ENCODE measurements at regions not wholly inside any gene's neighbourhood (a gene's known extent, or its start where the extent isn't known, plus 50 kb on each side); places are given as distances from the start of the nearest gene placed in this dataset.
A peak's percentile ranks its signal among the peaks of the same experiment; 100 is the strongest.

DNA sequence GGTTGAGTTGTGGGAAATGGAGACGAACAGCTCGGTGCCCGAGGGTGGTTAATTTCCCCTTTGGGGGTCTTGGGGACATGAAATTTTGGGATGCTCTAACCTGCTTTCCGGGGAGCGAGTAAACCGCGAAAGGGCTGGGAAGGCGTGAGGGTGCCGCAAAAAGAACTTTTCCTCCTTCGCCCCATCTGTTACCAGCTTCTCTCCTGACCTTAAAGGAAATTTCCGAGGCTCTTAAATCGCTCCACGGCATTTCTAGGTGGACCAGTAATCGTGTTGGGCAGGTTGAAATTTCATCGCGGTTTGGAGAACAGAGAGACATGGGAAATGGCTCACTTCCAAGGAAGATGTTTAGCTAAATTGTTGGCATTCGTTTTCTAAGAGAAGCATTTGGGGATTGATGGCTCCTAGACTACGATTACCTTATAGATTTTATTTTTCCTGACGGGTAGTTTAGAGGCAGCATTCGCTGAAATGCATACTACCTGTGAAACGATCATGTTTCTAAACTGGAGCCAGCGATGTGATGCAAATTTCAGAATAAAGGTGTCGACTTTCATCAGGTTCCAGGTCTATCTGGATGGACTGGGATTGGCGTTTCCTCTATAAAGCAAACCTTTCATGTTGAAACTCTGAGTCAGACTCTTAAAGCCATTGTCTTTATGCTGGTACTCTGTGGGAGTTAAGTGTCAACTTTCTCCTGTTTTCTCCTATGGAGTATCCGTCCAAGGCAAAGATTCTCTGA lies 414.5 kb downstream of the PCNX1 start:
- Mint-ChIP-seq H3K4me3 (peak overlapping the region; percentile 86 to 97 (median 92)), H3K27me3 (peaks cover 4% of the 10 kb centered on the region), H3K36me3 (no peaks in the 10 kb centered on the region), H3K9me3 (no peaks in the 10 kb centered on the region), H3K4me1 (peaks cover 43 to 56% (median 50%) of the 10 kb centered on the region in 4 donors), H3K27ac (peak overlapping the region; percentile 93)
- Histone ChIP-seq H3K4me1 (ENCODE audit: control insufficient read depth, insufficient read depth, low read length, poor library complexity, severe bottlenecking) (peaks cover 54% of the 10 kb centered on the region), H3K36me3 (ENCODE audit: control insufficient read depth, insufficient read depth, low read length) (no peaks in the 10 kb centered on the region), H3K9me3 (ENCODE audit: control insufficient read depth in 2 of 2, low read length in 2 of 2) (no peaks in the 10 kb centered on the region), H3K27ac (ENCODE audit: insufficient read depth, low read length, poor library complexity, severe bottlenecking) (peak overlapping the region; percentile 95), H3K4me3 (ENCODE audit: low read depth, low read length) (peak overlapping the region; percentile 88), H3K27me3 (ENCODE audit: control insufficient read depth, insufficient read depth, low read length) (no peaks in the 10 kb centered on the region)
- ATAC-seq (ENCODE audit: low read depth in 2 of 2) (no peak), DNase-seq (no peak)

DNA sequence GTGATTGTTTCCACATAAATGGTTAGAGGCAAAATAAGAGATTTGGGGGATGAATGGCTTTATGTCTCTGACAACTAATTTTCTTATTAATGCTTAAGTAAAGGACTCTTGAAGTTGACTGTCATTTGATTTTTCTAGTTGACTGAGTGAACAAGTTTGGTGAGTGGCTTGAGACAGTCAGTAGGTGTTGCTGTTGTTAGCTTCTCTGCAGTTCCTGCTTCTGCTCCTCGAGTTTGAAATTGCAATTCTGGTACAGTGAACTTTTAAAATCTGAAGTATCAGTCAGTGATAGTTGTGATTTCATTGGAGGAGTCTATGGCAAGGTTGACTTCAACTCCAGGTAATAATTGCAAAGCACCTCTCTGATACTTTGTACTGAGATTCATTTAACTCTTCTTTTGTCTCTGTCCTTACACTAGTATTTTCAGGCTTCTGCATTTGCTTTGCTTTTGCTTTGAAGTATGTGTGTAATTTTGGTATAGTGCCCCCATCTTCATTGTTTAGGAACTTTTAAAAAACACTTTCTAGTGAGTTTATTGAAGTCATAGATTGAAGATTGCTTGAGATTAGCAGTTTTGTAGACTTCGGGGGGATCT lies 415.5 kb downstream of the PCNX1 start:
- Mint-ChIP-seq H3K27ac (peak overlapping the region; percentile 3 to 82 (median 11)), H3K4me1 (peaks cover 46 to 61% (median 52%) of the 10 kb centered on the region in 4 donors), H3K36me3 (no peaks in the 10 kb centered on the region), H3K27me3 (peaks cover 4% of the 10 kb centered on the region), H3K9me3 (no peaks in the 10 kb centered on the region), H3K4me3 (peak overlapping the region; percentile 86 to 97 (median 92))
- DNase-seq (peak in 2 of 3 donors; percentile 60 to 79), ATAC-seq (ENCODE audit: low read depth in 2 of 2) (peak in 1 of 2 donors; percentile 12)
- Histone ChIP-seq H3K9me3 (ENCODE audit: control insufficient read depth in 2 of 2, low read length in 2 of 2) (no peaks in the 10 kb centered on the region), H3K4me3 (ENCODE audit: low read depth, low read length) (peak overlapping the region; percentile 88), H3K36me3 (ENCODE audit: control insufficient read depth, insufficient read depth, low read length) (no peaks in the 10 kb centered on the region), H3K27me3 (ENCODE audit: control insufficient read depth, insufficient read depth, low read length) (no peaks in the 10 kb centered on the region), H3K27ac (ENCODE audit: insufficient read depth, low read length, poor library complexity, severe bottlenecking) (no peak overlapping the region), H3K4me1 (ENCODE audit: control insufficient read depth, insufficient read depth, low read length, poor library complexity, severe bottlenecking) (peaks cover 58% of the 10 kb centered on the region)

DNA sequence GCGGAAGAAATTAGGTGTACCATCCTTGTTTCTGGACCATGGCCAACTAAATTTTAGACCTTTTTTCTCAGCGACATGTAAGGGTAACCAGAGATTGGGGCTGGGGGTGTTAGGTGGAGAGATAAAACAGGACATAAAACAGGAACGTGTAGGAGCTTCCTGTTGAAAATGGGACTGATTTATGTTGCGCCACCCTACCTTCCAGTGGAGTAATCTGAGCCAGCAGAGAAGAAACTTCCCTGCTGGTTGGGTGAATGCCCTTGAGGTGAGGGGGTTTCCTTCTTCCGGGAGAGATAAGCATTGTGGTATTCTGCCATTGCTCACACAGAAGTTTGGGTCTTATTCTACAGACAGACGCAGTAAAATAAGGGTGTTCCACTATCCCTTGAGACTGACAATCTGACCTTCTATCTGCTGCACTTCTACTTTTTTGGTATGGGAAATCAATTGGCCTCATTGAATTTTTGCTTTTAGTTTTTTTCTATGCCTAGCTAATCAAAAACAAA lies 417.6 kb downstream of the PCNX1 start:
- ATAC-seq (ENCODE audit: low read depth in 2 of 2) (no peak), DNase-seq (peak; percentile 25 to 41 (median 30))
- no peaks in the 10 kb centered on the region for H3K36me3 ChIP-seq (ENCODE audit: control insufficient read depth, insufficient read depth, low read length)
- peaks cover 55% of the 10 kb centered on the region for H3K4me1 ChIP-seq (ENCODE audit: control insufficient read depth, insufficient read depth, low read length, poor library complexity, severe bottlenecking)
- no peaks in the 10 kb centered on the region for H3K9me3 ChIP-seq (ENCODE audit: control insufficient read depth in 2 of 2, low read length in 2 of 2)
- no peaks in the 10 kb centered on the region for H3K27me3 ChIP-seq (ENCODE audit: control insufficient read depth, insufficient read depth, low read length)
- peaks cover 55 to 69% (median 62%) of the 10 kb centered on the region in 4 donors for H3K4me1 Mint-ChIP-seq
- no peak overlapping the region for H3K27ac ChIP-seq (ENCODE audit: insufficient read depth, low read length, poor library complexity, severe bottlenecking)
- H3K9me3 Mint-ChIP-seq: no peaks in the 10 kb centered on the region
- peak overlapping the region in 3 of 4 donors; percentile 40 to 67 (median 48) for H3K4me3 Mint-ChIP-seq
- peak overlapping the region; percentile 54 to 68 (median 64) for H3K27ac Mint-ChIP-seq
- H3K4me3 ChIP-seq (ENCODE audit: low read depth, low read length): peak overlapping the region; percentile 61
- peaks cover 4% of the 10 kb centered on the region for H3K36me3 Mint-ChIP-seq
- peaks cover 4% of the 10 kb centered on the region for H3K27me3 Mint-ChIP-seq

DNA sequence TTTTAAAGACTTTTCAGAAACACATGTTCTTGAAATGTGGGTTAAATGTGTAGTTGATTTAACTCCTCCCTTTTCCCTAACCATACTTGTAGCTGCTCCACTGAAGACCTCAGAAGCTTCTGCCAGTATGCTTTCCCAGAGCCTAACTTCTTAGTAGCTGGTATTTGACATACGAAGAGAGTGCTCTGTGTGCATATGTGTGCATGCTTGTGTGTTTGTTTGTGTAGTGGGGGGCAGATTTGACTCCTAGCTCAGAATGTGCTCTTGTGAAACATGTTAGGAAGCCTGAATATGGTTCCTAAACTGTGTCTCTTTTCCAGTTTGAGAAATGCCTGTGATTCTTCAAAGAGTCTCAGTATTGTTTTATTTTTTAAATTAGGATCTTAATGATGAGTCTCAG lies 420.4 kb downstream of the PCNX1 start:
- Mint-ChIP-seq H3K27ac (peak overlapping the region in 2 of 3 donors; percentile 25 to 91), H3K27me3 (no peaks in the 10 kb centered on the region), H3K4me1 (peaks cover 52 to 69% (median 65%) of the 10 kb centered on the region in 4 donors), H3K4me3 (no peak overlapping the region), H3K36me3 (peaks cover 16% of the 10 kb centered on the region), H3K9me3 (no peaks in the 10 kb centered on the region)
- Histone ChIP-seq H3K36me3 (ENCODE audit: control insufficient read depth, insufficient read depth, low read length) (no peaks in the 10 kb centered on the region), H3K27me3 (ENCODE audit: control insufficient read depth, insufficient read depth, low read length) (no peaks in the 10 kb centered on the region), H3K27ac (ENCODE audit: insufficient read depth, low read length, poor library complexity, severe bottlenecking) (no peak overlapping the region), H3K4me3 (ENCODE audit: low read depth, low read length) (no peak overlapping the region), H3K9me3 (ENCODE audit: control insufficient read depth in 2 of 2, low read length in 2 of 2) (no peaks in the 10 kb centered on the region), H3K4me1 (ENCODE audit: control insufficient read depth, insufficient read depth, low read length, poor library complexity, severe bottlenecking) (peaks cover 45% of the 10 kb centered on the region)
- ATAC-seq (ENCODE audit: low read depth in 2 of 2): no peak
- DNase-seq: no peak

- Histone ChIP-seq H3K9me3 (ENCODE audit: control insufficient read depth in 2 of 2, low read length in 2 of 2) (no peaks in the 10 kb centered on the region), H3K4me1 (ENCODE audit: control insufficient read depth, insufficient read depth, low read length, poor library complexity, severe bottlenecking) (peaks cover 40% of the 10 kb centered on the region), H3K4me3 (ENCODE audit: low read depth, low read length) (no peak overlapping the region), H3K27ac (ENCODE audit: insufficient read depth, low read length, poor library complexity, severe bottlenecking) (no peak overlapping the region), H3K27me3 (ENCODE audit: control insufficient read depth, insufficient read depth, low read length) (no peaks in the 10 kb centered on the region), H3K36me3 (ENCODE audit: control insufficient read depth, insufficient read depth, low read length) (no peaks in the 10 kb centered on the region)
- Mint-ChIP-seq H3K27ac (peak overlapping the region in 2 of 3 donors; percentile 25 to 91), H3K4me1 (peaks cover 47 to 64% (median 62%) of the 10 kb centered on the region in 4 donors), H3K27me3 (no peaks in the 10 kb centered on the region), H3K36me3 (peaks cover 16% of the 10 kb centered on the region), H3K9me3 (no peaks in the 10 kb centered on the region), H3K4me3 (no peak overlapping the region)
- ATAC-seq (ENCODE audit: low read depth in 2 of 2): no peak
- DNase-seq: peak in 1 of 3 donors; percentile 30
These were observed 420.9 kb downstream of the PCNX1 start for GRCh38 chr14:71328183-71328582.

DNA sequence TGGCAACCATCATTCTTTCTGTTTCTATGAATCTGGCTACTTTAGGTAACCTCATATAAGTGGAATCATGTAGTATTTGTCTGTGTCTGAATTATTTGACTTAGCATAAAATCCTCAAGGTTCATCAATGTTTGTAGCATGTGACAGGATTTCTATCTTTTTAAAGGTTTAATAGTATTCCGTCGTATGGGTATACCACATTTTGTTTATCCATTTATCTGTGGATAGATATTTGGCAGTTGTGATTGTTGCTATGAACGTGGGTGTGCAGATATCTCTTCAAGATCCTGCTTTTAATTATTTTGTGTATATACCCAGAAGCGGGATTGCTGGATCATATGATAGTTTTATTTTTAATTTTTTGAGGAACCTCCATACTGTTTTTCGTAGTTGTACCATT lies 421.7 kb downstream of the PCNX1 start:
- ATAC-seq (ENCODE audit: low read depth in 2 of 2) (no peak), DNase-seq (no peak)
- no peaks in the 10 kb centered on the region for H3K9me3 ChIP-seq (ENCODE audit: control insufficient read depth in 2 of 2, low read length in 2 of 2)
- Mint-ChIP-seq H3K9me3 (no peaks in the 10 kb centered on the region), H3K36me3 (peaks cover 22% of the 10 kb centered on the region), H3K4me1 (peaks cover 44 to 66% (median 63%) of the 10 kb centered on the region in 4 donors), H3K27ac (no peak overlapping the region), H3K4me3 (peak overlapping the region in 1 of 4 donors; percentile 35), H3K27me3 (no peaks in the 10 kb centered on the region)
- no peak overlapping the region for H3K4me3 ChIP-seq (ENCODE audit: low read depth, low read length)
- no peak overlapping the region for H3K27ac ChIP-seq (ENCODE audit: insufficient read depth, low read length, poor library complexity, severe bottlenecking)
- peaks cover 32% of the 10 kb centered on the region for H3K4me1 ChIP-seq (ENCODE audit: control insufficient read depth, insufficient read depth, low read length, poor library complexity, severe bottlenecking)
- no peaks in the 10 kb centered on the region for H3K36me3 ChIP-seq (ENCODE audit: control insufficient read depth, insufficient read depth, low read length)
- H3K27me3 ChIP-seq (ENCODE audit: control insufficient read depth, insufficient read depth, low read length): no peaks in the 10 kb centered on the region

- no peak overlapping the region for H3K4me3 ChIP-seq (ENCODE audit: low read depth, low read length)
- H3K4me1 Mint-ChIP-seq: peaks cover 24 to 51% (median 42%) of the 10 kb centered on the region in 4 donors
- H3K36me3 ChIP-seq (ENCODE audit: control insufficient read depth, insufficient read depth, low read length): no peaks in the 10 kb centered on the region
- H3K9me3 ChIP-seq (ENCODE audit: control insufficient read depth in 2 of 2, low read length in 2 of 2): no peaks in the 10 kb centered on the region
- H3K4me3 Mint-ChIP-seq: no peak overlapping the region
- no peak overlapping the region for H3K27ac Mint-ChIP-seq
- no peak overlapping the region for H3K27ac ChIP-seq (ENCODE audit: insufficient read depth, low read length, poor library complexity, severe bottlenecking)
- H3K4me1 ChIP-seq (ENCODE audit: control insufficient read depth, insufficient read depth, low read length, poor library complexity, severe bottlenecking): peaks cover 13% of the 10 kb centered on the region
- H3K27me3 Mint-ChIP-seq: no peaks in the 10 kb centered on the region
- no peaks in the 10 kb centered on the region for H3K27me3 ChIP-seq (ENCODE audit: control insufficient read depth, insufficient read depth, low read length)
- no peak for ATAC-seq (ENCODE audit: low read depth in 2 of 2)
- peaks cover 28% of the 10 kb centered on the region for H3K36me3 Mint-ChIP-seq
- no peak for DNase-seq
- no peaks in the 10 kb centered on the region for H3K9me3 Mint-ChIP-seq
These were observed 424.1 kb downstream of the PCNX1 start for GRCh38 chr14:71331403-71331802.

Measured in CD4-positive, CD25-positive, alpha-beta regulatory T cell (primary cell).